IMR-90 (cell line): ENCODE measurements at regions not wholly inside any gene's neighbourhood (a gene's known extent, or its start where the extent isn't known, plus 50 kb on each side); places are given as distances from the start of the nearest gene placed in this dataset.

Source experiments
- MXI1 ChIP-seq: IDR thresholded peaks from 2 replicates; pipeline ENCODE4 v1.6.1; 2012; ENCODE audit warnings: low read depth, mild to moderate bottlenecking, low read length, moderate library complexity, borderline replicate concordance
- POLR2A ChIP-seq: IDR thresholded peaks from 2 replicates; pipeline ENCODE4 v1.6.1; 2012; ENCODE audit warnings: mild to moderate bottlenecking, low read depth, low read length
- RAD21 ChIP-seq: IDR thresholded peaks from 2 replicates; pipeline ENCODE4 v1.6.1; 2012; ENCODE audit warnings: low read length, improper control_type of control experiment
- RCOR1 ChIP-seq: IDR thresholded peaks from 2 replicates; pipeline ENCODE4 v1.6.1; 2012; ENCODE audit warnings: mild to moderate bottlenecking, low read length, improper control_type of control experiment; ENCODE audit not compliant: insufficient replicate concordance
- RFX5 ChIP-seq: IDR thresholded peaks from 2 replicates; pipeline ENCODE4 v1.8.0; 2012; ENCODE audit warnings: low read depth, mild to moderate bottlenecking, low read length, moderate library complexity
- TF ChIP-seq, protein P1 (sequence below): conservative IDR thresholded peaks from 2 replicates; pipeline ENCODE4 v1.5.1; 2012; ENCODE audit warnings: mild to moderate bottlenecking, low read depth, low read length, improper control_type of control experiment

DNA sequence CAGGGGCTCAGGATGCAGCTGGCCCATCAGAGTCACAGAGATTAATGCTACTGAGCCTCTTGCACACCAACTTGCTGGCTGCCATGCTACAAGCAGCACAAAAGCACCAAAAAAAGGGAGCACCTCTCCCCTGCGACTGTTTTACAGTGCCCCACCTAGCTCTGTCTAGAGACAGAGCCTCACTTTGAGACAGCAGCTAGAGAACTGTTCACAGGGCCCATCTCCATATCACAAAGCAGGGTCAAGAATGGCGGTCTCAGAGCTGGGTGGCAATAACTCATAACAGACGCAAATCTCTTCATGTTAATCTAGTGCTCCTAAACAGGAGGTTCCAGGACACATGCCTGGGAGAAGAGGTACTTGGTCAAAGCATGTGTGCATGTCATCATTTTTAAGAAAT is 953.0 kb downstream of the DCDC2C start:
- TF ChIP-seq MXI1 (no peak), RAD21 (no peak), POLR2A (no peak), RFX5 (no peak), RCOR1 (no peak)
- TF ChIP-seq, protein P1, sequence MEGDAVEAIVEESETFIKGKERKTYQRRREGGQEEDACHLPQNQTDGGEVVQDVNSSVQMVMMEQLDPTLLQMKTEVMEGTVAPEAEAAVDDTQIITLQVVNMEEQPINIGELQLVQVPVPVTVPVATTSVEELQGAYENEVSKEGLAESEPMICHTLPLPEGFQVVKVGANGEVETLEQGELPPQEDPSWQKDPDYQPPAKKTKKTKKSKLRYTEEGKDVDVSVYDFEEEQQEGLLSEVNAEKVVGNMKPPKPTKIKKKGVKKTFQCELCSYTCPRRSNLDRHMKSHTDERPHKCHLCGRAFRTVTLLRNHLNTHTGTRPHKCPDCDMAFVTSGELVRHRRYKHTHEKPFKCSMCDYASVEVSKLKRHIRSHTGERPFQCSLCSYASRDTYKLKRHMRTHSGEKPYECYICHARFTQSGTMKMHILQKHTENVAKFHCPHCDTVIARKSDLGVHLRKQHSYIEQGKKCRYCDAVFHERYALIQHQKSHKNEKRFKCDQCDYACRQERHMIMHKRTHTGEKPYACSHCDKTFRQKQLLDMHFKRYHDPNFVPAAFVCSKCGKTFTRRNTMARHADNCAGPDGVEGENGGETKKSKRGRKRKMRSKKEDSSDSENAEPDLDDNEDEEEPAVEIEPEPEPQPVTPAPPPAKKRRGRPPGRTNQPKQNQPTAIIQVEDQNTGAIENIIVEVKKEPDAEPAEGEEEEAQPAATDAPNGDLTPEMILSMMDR = no peak
